SK-N-SH (cell line): ENCODE measurements at regions not wholly inside any gene's neighbourhood (a gene's known extent, or its start where the extent isn't known, plus 50 kb on each side); places are given as distances from the start of the nearest gene placed in this dataset.

ENCODE experiments used
- CTCF ChIA-PET: fragments of 300-600, 350-600 bp; formaldehyde crosslinking; extraction: SDS; loops from one replicate; lab custom pipeline; 2021; lab: Yijun Ruan, JAX
- POLR2A ChIA-PET: fragments of 350-600 bp; sonication (Branson Sonifier 250); formaldehyde crosslinking; extraction: SDS; loops from one replicate; lab custom pipeline; 2020; ENCODE audit warnings: antibody characterized with exemption, inconsistent platforms; lab: Yijun Ruan, JAX
- DNase-seq: peaks from one replicate; pipeline ENCODE4 v3.0.0; 2012
- H2AFZ ChIP-seq: fragments of 200-600 bp; sonication (generic); 2 replicates; pipeline ENCODE4 v1.8.1; 2016; ENCODE audit warnings: antibody characterized with exemption, mild to moderate bottlenecking, low read depth
- H3F3A ChIP-seq: fragments of 200-600 bp; sonication (generic); replicated peaks from 2 replicates; pipeline ENCODE3; 2016; ENCODE audit warnings: antibody characterized with exemption, mild to moderate bottlenecking; ENCODE audit not compliant: insufficient read depth
- H3K27ac ChIP-seq, 2 experiments: fragments of 200-500 bp in 1 of 2; fragments of 200-600 bp in 1 of 2; sonication (Bioruptor generic) in 1 of 2; sonication (generic), shearing (Covaris generic) in 1 of 2; 2 replicates each; pipeline versions ENCODE4 v1.5.1 to v1.6.1; 2014 to 2016; ENCODE audit warnings: low read depth in 2 of 2, inconsistent platforms in 1 of 2, low read length in 1 of 2, mild to moderate bottlenecking in 1 of 2, mixed read lengths in 1 of 2
- H3K27me3 ChIP-seq: fragments of 200-600 bp; sonication (generic), shearing (Covaris generic); 2 replicates; pipeline ENCODE4 v1.6.1; 2016; ENCODE audit warnings: mixed run types; ENCODE audit not compliant: insufficient read depth
- H3K36me3 ChIP-seq, 2 experiments: fragments of 200-500 bp in 1 of 2; fragments of 200-600 bp in 1 of 2; sonication (Bioruptor generic) in 1 of 2; sonication (generic) in 1 of 2; replicated peaks in 1 of 2; 2 replicates each; pipeline versions ENCODE3 to v1.5.1; 2014 to 2016; ENCODE audit warnings: low read length in 1 of 2, mild to moderate bottlenecking in 1 of 2; ENCODE audit not compliant: insufficient read depth in 2 of 2, control insufficient read depth in 1 of 2
- H3K4me1 ChIP-seq, 2 experiments: fragments of 200-500 bp in 1 of 2; fragments of 200-600 bp in 1 of 2; sonication (Bioruptor generic) in 1 of 2; sonication (generic), shearing (Covaris generic) in 1 of 2; 2 replicates each; pipeline versions ENCODE4 v1.5.1 to v1.6.1; 2014 to 2016; ENCODE audit warnings: low read depth in 1 of 2, low read length in 1 of 2, mixed run types in 1 of 2; ENCODE audit not compliant: insufficient read depth in 2 of 2, control insufficient read depth in 1 of 2
- H3K4me2 ChIP-seq: fragments of 200-600 bp; sonication (generic), shearing (Covaris generic); 2 replicates; pipeline ENCODE4 v1.6.1; 2017; ENCODE audit warnings: mixed run types
- H3K4me3 ChIP-seq, 2 experiments: fragments of 200-500 bp in 1 of 2; fragments of 200-600 bp in 1 of 2; sonication (Bioruptor generic) in 1 of 2; sonication (generic), shearing (Covaris generic) in 1 of 2; 2 replicates each; pipeline versions ENCODE4 v1.5.1 to v1.8.1; 2014 to 2016; ENCODE audit warnings: low read depth in 2 of 2, inconsistent platforms in 1 of 2, low read length in 1 of 2, mild to moderate bottlenecking in 1 of 2, mixed read lengths in 1 of 2, moderate library complexity in 1 of 2
- H3K79me2 ChIP-seq: fragments of 200-600 bp; sonication (generic); 2 replicates; pipeline ENCODE4 v1.8.1; 2017; ENCODE audit warnings: mild to moderate bottlenecking; ENCODE audit not compliant: insufficient read depth
- H3K9ac ChIP-seq: fragments of 200-600 bp; sonication (generic); 2 replicates; pipeline ENCODE4 v1.6.1; 2017; ENCODE audit warnings: mixed run types
- H3K9me2 ChIP-seq: fragments of 200-600 bp; sonication (generic); 2 replicates; pipeline ENCODE4 v1.6.1; 2017; ENCODE audit warnings: mixed run types
- H3K9me3 ChIP-seq: fragments of 200-600 bp; sonication (generic); 2 replicates; pipeline ENCODE4 v1.6.1; 2017; ENCODE audit warnings: mixed run types, mild to moderate bottlenecking, moderate library complexity
- H4K20me1 ChIP-seq: fragments of 200-600 bp; sonication (generic); 2 replicates; pipeline ENCODE4 v1.6.1; 2017; ENCODE audit warnings: mild to moderate bottlenecking, mixed run types; ENCODE audit not compliant: insufficient read depth
- CTCF ChIP-seq: fragments of 200-600 bp; sonication (generic); IDR thresholded peaks from 2 replicates; pipeline ENCODE4 v1.6.1; 2017; ENCODE audit warnings: antibody characterized with exemption, mild to moderate bottlenecking, moderate library complexity
- ELF1 ChIP-seq: IDR thresholded peaks from 2 replicates; pipeline ENCODE4 v1.4.0; 2012
- EP300 ChIP-seq, 2 experiments: IDR thresholded peaks; 2 replicates each; pipeline versions ENCODE4 v1.4.0 to v1.6.1; 2012; ENCODE audit warnings: borderline replicate concordance in 1 of 2, low read depth in 1 of 2, low read length in 1 of 2
- FOSL2 ChIP-seq: IDR thresholded peaks from 2 replicates; pipeline ENCODE4 v1.4.0; 2012; ENCODE audit warnings: low read depth, mild to moderate bottlenecking, moderate library complexity, borderline replicate concordance
- FOXJ3 ChIP-seq: sonication (generic); formaldehyde crosslinking; IDR thresholded peaks from 2 replicates; pipeline ENCODE4 v1.5.1; 2020; ENCODE audit warnings: mild to moderate bottlenecking, missing genetic modification reagents
- GABPA ChIP-seq: IDR thresholded peaks from 2 replicates; pipeline ENCODE4 v1.4.0; 2012; ENCODE audit warnings: low read depth, mild to moderate bottlenecking
- GATA2 ChIP-seq: sonication (generic); formaldehyde crosslinking; IDR thresholded peaks from 2 replicates; pipeline ENCODE4 v1.5.0; 2020; ENCODE audit warnings: mild to moderate bottlenecking, missing genetic modification reagents
- JUND ChIP-seq: IDR thresholded peaks from 2 replicates; pipeline ENCODE4 v1.4.0; 2012
- MEF2A ChIP-seq: IDR thresholded peaks from 2 replicates; pipeline ENCODE4 v1.4.0; 2012; ENCODE audit warnings: low read depth, borderline replicate concordance
- NFIC ChIP-seq: IDR thresholded peaks from 2 replicates; pipeline ENCODE4 v1.4.0; 2012; ENCODE audit warnings: borderline replicate concordance
- NRF1 ChIP-seq: IDR thresholded peaks from 2 replicates; pipeline ENCODE4 v1.6.1; 2012; ENCODE audit warnings: low read depth, mild to moderate bottlenecking, low read length
- PBX3 ChIP-seq: IDR thresholded peaks from 2 replicates; pipeline ENCODE4; 2012
- RAD21 ChIP-seq: IDR thresholded peaks from 2 replicates; pipeline ENCODE4 v1.6.1; 2012; ENCODE audit warnings: mild to moderate bottlenecking, low read length
- RCOR1 ChIP-seq: fragments of 150-350 bp; IDR thresholded peaks from 2 replicates; pipeline ENCODE4 v1.6.1; 2017; ENCODE audit warnings: antibody characterized with exemption, low read length
- REST ChIP-seq: IDR thresholded peaks from 2 replicates; pipeline ENCODE4 v1.6.1; 2012; ENCODE audit warnings: mild to moderate bottlenecking, low read depth, low read length, moderate library complexity
- RFX5 ChIP-seq: IDR thresholded peaks from 2 replicates; pipeline ENCODE4 v1.6.1; 2012; ENCODE audit warnings: mild to moderate bottlenecking, improper control_type of control experiment, low read length
- RXRA ChIP-seq: IDR thresholded peaks from 2 replicates; pipeline ENCODE4 v1.4.0; 2012; ENCODE audit warnings: low read depth, mild to moderate bottlenecking, borderline replicate concordance
- SIN3A ChIP-seq: IDR thresholded peaks from 2 replicates; pipeline ENCODE4 v1.6.1; 2012; ENCODE audit warnings: low read depth, mild to moderate bottlenecking, low read length, moderate library complexity, borderline replicate concordance
- SMC3 ChIP-seq: IDR thresholded peaks from 2 replicates; pipeline ENCODE4 v1.6.1; 2012; ENCODE audit warnings: low read depth, low read length, improper control_type of control experiment
- TAF1 ChIP-seq: IDR thresholded peaks from 2 replicates; pipeline ENCODE4 v1.6.1; 2012; ENCODE audit warnings: low read depth, mild to moderate bottlenecking, low read length, moderate library complexity, borderline replicate concordance
- TCF12 ChIP-seq: IDR thresholded peaks from 2 replicates; pipeline ENCODE4 v1.4.0; 2012
- TEAD4 ChIP-seq: IDR thresholded peaks from 2 replicates; pipeline ENCODE4 v1.4.0; 2012; ENCODE audit warnings: mild to moderate bottlenecking, borderline replicate concordance; ENCODE audit not compliant: insufficient read depth
- USF1 ChIP-seq: IDR thresholded peaks from 2 replicates; pipeline ENCODE4 v1.4.0; 2012; ENCODE audit warnings: low read depth, borderline replicate concordance
- USF2 ChIP-seq: fragments of 150-350 bp; IDR thresholded peaks from 2 replicates; pipeline ENCODE4 v1.6.1; 2017; ENCODE audit warnings: antibody characterized with exemption, low read length, low read depth, borderline replicate concordance
- YY1 ChIP-seq: IDR thresholded peaks from 2 replicates; pipeline ENCODE4 v1.4.0; 2012; ENCODE audit warnings: low read depth, mild to moderate bottlenecking
- WGBS: methylation state at CpG from one replicate; pipeline ENCODE4 v1.1.6; 2017; ENCODE audit warnings: low lambda C conversion rate; 5-methylcytosine and 5-hydroxymethylcytosine counted together

GRCh38 chr4:174135936-174136406, 147.5 kb downstream of the FBXO8 start (continued):
- TF ChIP-seq TCF12 (peak; percentile 94), REST (no peak), JUND (peak; percentile 59), GABPA (no peak), NFIC (peak; percentile 84), MEF2A (no peak), SIN3A (no peak), SMC3 (0 out of 2 replicates have a peak, but pooled peaks have one; percentile 8)

- peak overlapping the region; percentile 17; the same call in 1 of the 2 replicates for H3K9ac ChIP-seq
- WGBS, result 4% methylated on average over 1 of the region's 1 CpG
- POLR2A ChIA-PET, result interaction anchor here (0.8 to 4.1 kb wide), 31 partner anchors 8 to 801 kb away, joined by 3 to 27 read pairs (median 6); partner anchors contain the start of genes HAND2 and HMGB2
- no peaks in the 10 kb centered on the region for H3F3A ChIP-seq
- peak overlapping the region; percentile 56 to 100; a peak in 3 of 4 replicates for H3K27ac ChIP-seq
- peak overlapping the region; percentile 71 for H3K4me2 ChIP-seq
- peak overlapping the region; percentile 42 to 55 for H3K4me3 ChIP-seq
- no peaks in the 10 kb centered on the region for H4K20me1 ChIP-seq
- H3K9me2 ChIP-seq, result no peaks in the 10 kb centered on the region
- no peaks in the 10 kb centered on the region for H3K36me3 ChIP-seq
- no peaks in the 10 kb centered on the region for H3K27me3 ChIP-seq
- no peaks in the 10 kb centered on the region for H3K9me3 ChIP-seq
- H3K4me1 ChIP-seq, result peaks cover 10 to 38% of the 10 kb centered on the region in 2 experiments; a peak in 3 of 4 replicates
- DNase-seq, result no peak
- TF ChIP-seq RFX5 (no peak), TAF1 (no peak), JUND (no peak), EP300 (IDR thresholded peaks at IDR 0.05; ENCODE audit: borderline replicate concordance in 1 of 2, low read depth in 1 of 2, low read length in 1 of 2) (no peak), PBX3 (no peak), SMC3 (no peak), CTCF (no peak), FOSL2 (no peak), TEAD4 (no peak), ELF1 (no peak), YY1 (no peak), RCOR1 (no peak), USF1 (no peak), GATA2 (CRISPR knock-in tag) (no peak), FOXJ3 (CRISPR knock-in tag) (no peak), RXRA (no peak), USF2 (no peak), NRF1 (no peak), SIN3A (no peak), RAD21 (no peak)
- CTCF ChIA-PET, result interaction anchor here (0.6 to 3.1 kb wide), 17 partner anchors 10 to 183 kb away, joined by 3 to 22 read pairs (median 4); no protein-coding TSS in a partner anchor
- H3K79me2 ChIP-seq, result no peaks in the 10 kb centered on the region
- H2AFZ ChIP-seq, result peak overlapping the region; percentile 94; the same call in 1 of the 2 replicates
Measured at GRCh38 chr4:174135530-174135929, 147.9 kb downstream of the FBXO8 start.
